ENCODE measurements at regions not wholly inside any gene's neighbourhood (a gene's known extent, or its start where the extent isn't known, plus 50 kb on each side); places are given as distances from the start of the nearest gene placed in this dataset.

- Histone ChIP-seq H2BK120ac (ENCODE audit: low read depth, low read length, poor library complexity, severe bottlenecking) (no peak overlapping the region), H3K9me3 (ENCODE audit: control insufficient read depth, low read depth, low read length) (no peaks in the 10 kb centered on the region)
Measured at GRCh38 chr6:15775076-15775634, 112.3 kb upstream of the DTNBP1 start.

More at GRCh38 chr6:15775076-15775634, 112.3 kb upstream of the DTNBP1 start:
- Histone ChIP-seq H3K4me1 (ENCODE audit: insufficient read depth, low read length) (peaks cover 4% of the 10 kb centered on the region; the same call in 1 of the 2 replicates), H4K5ac (ENCODE audit: insufficient read length, low read depth, low read length) (no peak overlapping the region), H3K23me2 (ENCODE audit: insufficient read length, low read depth, low read length, poor library complexity, severe bottlenecking) (no peaks in the 10 kb centered on the region), H3K9ac (ENCODE audit: extremely low read depth, insufficient read length, low read length) (no peak overlapping the region), H2AK5ac (ENCODE audit: insufficient read length, low read length) (no peak overlapping the region), H2BK5ac (ENCODE audit: insufficient read length, low read length) (no peak overlapping the region), H4K20me1 (ENCODE audit: control insufficient read depth, insufficient read depth, insufficient read length) (no peaks in the 10 kb centered on the region), H3K27me3 (ENCODE audit: insufficient read depth, low read length) (no peaks in the 10 kb centered on the region), H2BK12ac (ENCODE audit: insufficient read length, low read depth, low read length) (no peak overlapping the region), H3K4ac (ENCODE audit: low read depth, low read length) (no peak overlapping the region), H3K14ac (ENCODE audit: insufficient read depth, low read length) (no peak overlapping the region), H3T11ph (ENCODE audit: low read length) (no peak overlapping the region), H3K56ac (ENCODE audit: insufficient read length, low read depth, low read length) (no peak overlapping the region), H2AFZ (ENCODE audit: low read length) (no peak overlapping the region), H3K79me1 (ENCODE audit: insufficient read depth, low read depth, low read length, poor library complexity, severe bottlenecking) (no peaks in the 10 kb centered on the region), H3K27ac (ENCODE audit: insufficient read length, low read depth, low read length) (no peak overlapping the region), H3K79me2 (ENCODE audit: insufficient read depth, low read length) (no peaks in the 10 kb centered on the region), H2BK20ac (ENCODE audit: low read depth, low read length, poor library complexity, severe bottlenecking) (no peak overlapping the region), H2BK15ac (ENCODE audit: low read depth, low read length) (no peak overlapping the region), H4K8ac (replicated peaks; ENCODE audit: insufficient read length, low read depth, low read length) (no peak overlapping the region), H3K4me2 (ENCODE audit: insufficient read depth, insufficient read length, low read length) (no peak overlapping the region), H3K18ac (ENCODE audit: insufficient read length, low read depth, low read length) (no peak overlapping the region), H3K23ac (ENCODE audit: insufficient read length, low read depth, low read length) (no peak overlapping the region), H4K91ac (ENCODE audit: insufficient read length, low read depth, low read length) (no peak overlapping the region)
- WGBS (ENCODE audit: extremely low coverage, insufficient read length, low lambda C conversion rate) = no CpG with 5 or more reads among the region's 2 CpGs
- no peak for TF ChIP-seq CTCF (conservative IDR thresholded peaks at IDR 0.05)
- DNase-seq = no peak
- no peak overlapping the region for H3K27ac Mint-ChIP-seq
- no peak overlapping the region for H3K4me3 Mint-ChIP-seq
- H3K27me3 Mint-ChIP-seq (ENCODE audit: low read depth) = peaks cover 9% of the 10 kb centered on the region
- peaks cover 4 to 9% of the 10 kb centered on the region in 2 experiments; a peak in 3 of 4 replicates for H3K4me1 Mint-ChIP-seq
- no peaks in the 10 kb centered on the region for H3K36me3 Mint-ChIP-seq (ENCODE audit: insufficient read depth in 1 of 3, low read depth in 3 of 3)
- H3K9me3 Mint-ChIP-seq = no peaks in the 10 kb centered on the region
